Kidney epithelial cell (primary cell): ENCODE measurements at regions not wholly inside any gene's neighbourhood (a gene's known extent, or its start where the extent isn't known, plus 50 kb on each side); places are given as distances from the start of the nearest gene placed in this dataset.

Source experiments
- DNase-seq: peaks from one replicate; pipeline ENCODE4 v3.0.0-alpha.2; 2010; ENCODE audit warnings: low read depth
- H3K27me3 ChIP-seq: 2 replicates; pipeline ENCODE4 v1.6.0; 2011; ENCODE audit warnings: low read length; ENCODE audit not compliant: control insufficient read depth, insufficient read depth
- H3K36me3 ChIP-seq: 2 replicates; pipeline ENCODE4 v1.5.1; 2011; ENCODE audit warnings: low read length; ENCODE audit not compliant: control insufficient read depth, insufficient read depth
- H3K4me3 ChIP-seq: 2 replicates; pipeline ENCODE4 v1.5.1; 2011; ENCODE audit warnings: low read depth, mild to moderate bottlenecking, control low read depth, low read length
- TF ChIP-seq, protein P1 (sequence below): IDR thresholded peaks from 2 replicates; pipeline ENCODE4 v1.5.1; 2011; ENCODE audit warnings: mild to moderate bottlenecking, moderate library complexity, low read length, control low read depth, inconsistent platforms; ENCODE audit not compliant: insufficient read depth, poor library complexity, severe bottlenecking

DNA sequence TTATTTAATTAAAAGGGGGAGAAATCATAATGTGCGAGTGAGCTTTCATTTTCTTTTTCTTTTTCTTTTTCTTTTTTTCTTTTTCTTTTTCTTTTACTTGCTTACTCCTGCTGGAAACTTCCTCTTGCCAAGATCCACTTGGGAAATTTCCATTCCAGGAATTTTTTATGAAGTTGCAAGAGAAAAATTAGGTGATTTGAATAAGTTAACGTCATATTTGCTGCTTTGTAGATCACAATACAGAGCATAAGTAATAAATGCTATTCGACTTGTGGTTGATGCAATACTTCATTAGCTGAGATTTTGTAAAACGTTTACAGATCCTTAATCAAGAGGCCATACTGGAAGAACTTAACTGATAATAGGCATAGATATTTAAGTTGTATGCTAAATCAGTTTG is 354.7 kb upstream of the SMIM21 start:
- no peak for DNase-seq
- TF ChIP-seq, protein P1, sequence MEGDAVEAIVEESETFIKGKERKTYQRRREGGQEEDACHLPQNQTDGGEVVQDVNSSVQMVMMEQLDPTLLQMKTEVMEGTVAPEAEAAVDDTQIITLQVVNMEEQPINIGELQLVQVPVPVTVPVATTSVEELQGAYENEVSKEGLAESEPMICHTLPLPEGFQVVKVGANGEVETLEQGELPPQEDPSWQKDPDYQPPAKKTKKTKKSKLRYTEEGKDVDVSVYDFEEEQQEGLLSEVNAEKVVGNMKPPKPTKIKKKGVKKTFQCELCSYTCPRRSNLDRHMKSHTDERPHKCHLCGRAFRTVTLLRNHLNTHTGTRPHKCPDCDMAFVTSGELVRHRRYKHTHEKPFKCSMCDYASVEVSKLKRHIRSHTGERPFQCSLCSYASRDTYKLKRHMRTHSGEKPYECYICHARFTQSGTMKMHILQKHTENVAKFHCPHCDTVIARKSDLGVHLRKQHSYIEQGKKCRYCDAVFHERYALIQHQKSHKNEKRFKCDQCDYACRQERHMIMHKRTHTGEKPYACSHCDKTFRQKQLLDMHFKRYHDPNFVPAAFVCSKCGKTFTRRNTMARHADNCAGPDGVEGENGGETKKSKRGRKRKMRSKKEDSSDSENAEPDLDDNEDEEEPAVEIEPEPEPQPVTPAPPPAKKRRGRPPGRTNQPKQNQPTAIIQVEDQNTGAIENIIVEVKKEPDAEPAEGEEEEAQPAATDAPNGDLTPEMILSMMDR, result no peak
- Histone ChIP-seq H3K4me3 (no peak overlapping the region), H3K36me3 (no peaks in the 10 kb centered on the region), H3K27me3 (no peaks in the 10 kb centered on the region)

DNA sequence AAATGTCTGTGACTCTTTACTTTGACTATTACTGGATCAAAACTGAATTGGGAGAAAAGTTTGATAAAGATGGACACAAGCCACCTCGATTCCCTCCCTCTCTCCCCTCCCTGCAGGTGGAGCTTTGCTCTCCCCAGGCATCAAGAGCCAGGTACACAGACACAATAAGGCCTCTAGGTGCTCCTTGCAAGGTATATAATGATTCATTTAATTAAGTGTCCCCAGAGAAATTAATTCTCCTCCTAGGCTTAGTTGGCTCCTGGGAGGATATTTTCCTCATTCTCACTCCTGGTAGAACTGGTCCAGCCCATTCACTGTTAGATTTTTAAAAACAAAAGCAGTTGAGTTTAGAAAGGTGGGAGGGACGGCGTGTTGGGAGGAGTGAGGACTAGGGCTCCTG is 352.4 kb upstream of the SMIM21 start:
- Histone ChIP-seq H3K27me3 (no peaks in the 10 kb centered on the region), H3K4me3 (no peak overlapping the region), H3K36me3 (no peaks in the 10 kb centered on the region)
- DNase-seq, result no peak
- TF ChIP-seq, protein P1, result no peak

DNA sequence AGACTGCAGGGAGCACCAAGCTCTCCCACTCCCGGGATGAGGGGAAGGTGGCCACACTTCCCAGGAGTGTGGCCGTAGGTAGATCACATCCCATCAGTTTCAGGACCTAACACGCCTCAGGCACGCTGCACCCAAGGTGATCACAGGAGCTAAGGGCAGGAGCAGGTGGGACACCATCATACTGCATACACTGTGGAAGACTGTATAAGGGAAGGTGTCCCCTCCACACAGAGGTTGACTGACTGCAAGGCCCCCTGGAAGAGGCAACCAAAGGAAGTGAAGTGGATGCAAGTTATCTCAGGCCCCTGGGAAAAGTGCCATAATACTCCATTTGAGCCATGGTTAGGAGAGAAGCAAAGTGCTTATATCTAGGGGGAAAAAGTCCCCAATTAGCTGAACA is 351.9 kb upstream of the SMIM21 start:
- H3K27me3 ChIP-seq, result no peaks in the 10 kb centered on the region
- H3K36me3 ChIP-seq, result no peaks in the 10 kb centered on the region
- no peak overlapping the region for H3K4me3 ChIP-seq
- TF ChIP-seq, protein P1, result no peak
- DNase-seq, result no peak

DNA sequence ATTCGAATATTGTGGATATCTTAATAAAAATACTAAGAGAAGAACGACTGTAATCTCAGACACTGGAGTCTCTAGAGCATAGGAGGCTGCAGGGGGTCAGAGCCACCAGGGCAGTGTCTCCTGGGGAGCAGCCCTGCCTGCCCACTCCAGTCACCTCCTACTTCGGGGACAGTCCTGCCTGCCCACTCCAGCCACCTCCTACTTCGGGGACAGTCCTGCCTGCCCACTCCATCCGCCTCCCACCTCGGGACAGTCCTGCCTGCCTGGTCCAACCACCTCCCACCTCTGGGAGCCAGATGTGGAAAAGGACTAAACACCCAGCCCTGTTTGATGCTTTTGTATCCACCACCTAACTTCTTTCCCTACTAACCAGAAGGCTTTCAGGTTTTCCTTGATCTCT is 350.1 kb upstream of the SMIM21 start:
- H3K36me3 ChIP-seq, result no peaks in the 10 kb centered on the region
- TF ChIP-seq, protein P1, result no peak
- no peak for DNase-seq
- H3K4me3 ChIP-seq, result no peak overlapping the region
- no peaks in the 10 kb centered on the region for H3K27me3 ChIP-seq

DNA sequence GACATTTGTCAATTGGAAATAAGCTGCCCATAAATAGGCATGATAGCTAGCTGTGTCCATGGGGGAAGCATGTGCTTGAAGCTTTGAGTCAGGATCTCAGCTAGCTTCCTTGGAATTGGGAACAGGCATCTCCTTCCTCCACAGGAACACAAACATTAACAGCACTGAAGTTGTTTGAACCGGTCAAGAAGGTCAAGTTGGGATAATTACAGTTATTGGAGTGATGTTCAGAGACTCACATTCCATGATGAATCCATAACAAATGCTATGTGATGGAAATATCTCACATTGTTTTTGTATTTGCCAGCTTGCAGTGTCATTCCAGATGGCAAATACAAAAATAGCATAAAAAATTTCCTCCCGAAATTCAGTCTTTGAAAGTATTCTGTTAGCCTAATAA is 347.6 kb upstream of the SMIM21 start:
- Histone ChIP-seq H3K4me3 (no peak overlapping the region), H3K27me3 (no peaks in the 10 kb centered on the region), H3K36me3 (no peaks in the 10 kb centered on the region)
- no peak for DNase-seq
- TF ChIP-seq, protein P1, result no peak

DNA sequence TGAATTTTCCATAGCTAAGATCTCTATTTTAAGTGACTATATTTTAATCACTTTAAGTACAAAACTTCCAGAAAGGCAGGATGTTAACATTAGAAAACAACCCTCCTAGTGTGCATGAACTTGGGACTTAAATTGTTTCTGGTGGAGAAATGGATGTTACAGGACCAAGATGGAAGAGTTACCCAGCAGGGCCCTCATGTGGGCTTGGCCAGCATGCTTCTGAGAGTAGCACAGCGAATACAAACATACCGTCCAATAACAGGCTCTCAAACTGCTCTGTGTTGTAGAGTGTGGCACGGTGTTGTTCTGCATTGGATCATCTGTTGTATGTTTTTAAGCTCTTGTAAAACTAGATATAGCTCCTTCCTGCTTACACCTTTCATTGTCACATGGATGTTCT is 346.1 kb upstream of the SMIM21 start:
- Histone ChIP-seq H3K27me3 (no peaks in the 10 kb centered on the region), H3K36me3 (no peaks in the 10 kb centered on the region), H3K4me3 (no peak overlapping the region)
- DNase-seq, result no peak
- TF ChIP-seq, protein P1, result no peak
